ENCODE measurements at regions not wholly inside any gene's neighbourhood (a gene's known extent, or its start where the extent isn't known, plus 50 kb on each side); places are given as distances from the start of the nearest gene placed in this dataset.
"Not testable (repeated sequence)": the region's sequence is repeated elsewhere in the genome, so short reads cannot be mapped to it uniquely, and the experiment has no call there.

DNA sequence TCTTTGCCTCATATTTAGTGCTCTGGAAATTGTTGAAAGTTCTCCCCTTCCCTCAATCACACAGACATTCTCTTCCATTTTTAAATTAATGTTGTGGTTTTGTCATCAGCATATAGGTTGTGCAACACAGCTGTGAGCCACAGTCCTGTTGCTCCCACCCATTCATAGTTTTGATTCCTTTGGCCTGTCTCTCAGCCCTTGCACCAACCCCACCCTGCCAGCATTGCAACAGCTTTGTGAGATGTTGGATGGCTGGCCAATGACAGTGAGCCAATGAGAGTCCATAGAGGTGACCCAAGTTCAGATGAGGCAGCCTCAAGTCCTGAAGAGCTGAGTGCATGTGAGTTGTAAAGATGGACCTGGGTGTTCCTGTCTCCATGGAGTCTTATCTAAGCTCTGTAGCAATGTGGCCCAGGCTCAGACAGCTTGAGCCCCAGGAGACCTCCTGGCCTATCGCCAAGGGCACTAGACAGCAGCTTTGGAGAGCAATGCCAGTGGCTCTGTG is 775.5 kb downstream of the RNF144A start:
- TF ChIP-seq EZH2phosphoT487 (IDR thresholded peaks at IDR 0.05; ENCODE audit: borderline replicate concordance), result no peak
- Histone ChIP-seq H3K36me3 (ENCODE audit: insufficient read depth, low read length) (no peaks in the 10 kb centered on the region), H3F3A (ENCODE audit: low read depth) (no peaks in the 10 kb centered on the region), H2AFZ (ENCODE audit: low read length) (no peak overlapping the region), H3K4me1 (ENCODE audit: insufficient read depth, low read length, poor library complexity, severe bottlenecking) (peaks cover 10% of the 10 kb centered on the region), H3K4me3 (ENCODE audit: low read length, poor library complexity, severe bottlenecking) (no peak overlapping the region), H3K9me3 (ENCODE audit: insufficient read depth, low read depth, low read length) (no peaks in the 10 kb centered on the region), H3K9me2 (replicated peaks; ENCODE audit: low read depth, low read length) (no peaks in the 10 kb centered on the region), H3K4me2 (ENCODE audit: low read depth, low read length, poor library complexity, severe bottlenecking) (no peak overlapping the region), H3K27me3 (ENCODE audit: insufficient read depth, low read length, poor library complexity, severe bottlenecking) (no peaks in the 10 kb centered on the region), H3K79me2 (ENCODE audit: insufficient read depth, low read length) (no peaks in the 10 kb centered on the region), H3K9ac (ENCODE audit: low read depth, low read length, poor library complexity, severe bottlenecking) (no peak overlapping the region), H4K20me1 (ENCODE audit: insufficient read depth, low read length, poor library complexity, severe bottlenecking) (no peaks in the 10 kb centered on the region)

DNA sequence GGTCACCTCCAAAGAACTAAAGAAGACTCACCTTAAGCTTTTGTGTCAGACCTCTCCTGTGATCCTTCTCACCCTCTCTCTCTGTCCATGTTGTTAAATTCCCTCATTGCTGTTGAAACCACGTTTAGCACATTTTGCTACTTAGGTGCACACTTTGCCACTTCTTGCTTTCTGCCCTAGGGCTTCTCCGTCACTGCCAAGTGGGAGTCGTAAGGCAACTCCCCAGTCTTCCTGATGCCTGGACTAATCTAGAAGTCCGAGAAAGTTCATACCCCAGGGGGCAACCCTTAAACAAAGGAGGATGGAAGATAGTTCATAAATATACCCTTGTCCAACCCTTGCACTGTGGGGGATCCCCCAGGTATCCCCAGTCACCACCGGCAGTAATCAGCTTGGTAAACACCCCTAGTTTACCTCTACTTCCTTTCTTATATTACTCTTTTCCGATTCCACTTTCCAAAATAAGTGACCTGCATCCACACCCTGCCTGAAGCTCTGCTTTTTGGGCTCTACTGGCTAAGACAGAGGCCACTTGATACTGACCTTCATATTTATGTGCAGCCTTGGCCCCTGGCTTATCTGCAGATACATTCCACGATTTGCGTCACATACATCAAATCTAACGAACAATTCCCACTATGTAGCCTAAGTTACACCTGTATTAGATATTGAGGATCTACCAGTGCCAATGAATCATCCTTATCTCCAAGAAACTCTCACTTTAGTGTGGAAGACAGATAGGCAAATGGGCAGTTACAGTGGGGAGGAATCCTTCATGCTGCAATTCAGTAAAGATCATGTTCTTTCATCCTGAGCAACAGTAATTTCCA is 776.2 kb downstream of the RNF144A start:
- no peaks in the 10 kb centered on the region for H3K9me2 ChIP-seq (replicated peaks; ENCODE audit: low read depth, low read length)
- H3K9me3 ChIP-seq (ENCODE audit: insufficient read depth, low read depth, low read length), result no peaks in the 10 kb centered on the region
- no peak overlapping the region for H2AFZ ChIP-seq (ENCODE audit: low read length)
- no peaks in the 10 kb centered on the region for H3K79me2 ChIP-seq (ENCODE audit: insufficient read depth, low read length)
- H3K4me1 ChIP-seq (ENCODE audit: insufficient read depth, low read length, poor library complexity, severe bottlenecking), result peaks cover 10% of the 10 kb centered on the region
- no peak overlapping the region for H3K4me2 ChIP-seq (ENCODE audit: low read depth, low read length, poor library complexity, severe bottlenecking)
- H3K36me3 ChIP-seq (ENCODE audit: insufficient read depth, low read length), result no peaks in the 10 kb centered on the region
- no peak overlapping the region for H3K9ac ChIP-seq (ENCODE audit: low read depth, low read length, poor library complexity, severe bottlenecking)
- no peak overlapping the region for H3K4me3 ChIP-seq (ENCODE audit: low read length, poor library complexity, severe bottlenecking)
- H3K27me3 ChIP-seq (ENCODE audit: insufficient read depth, low read length, poor library complexity, severe bottlenecking), result no peaks in the 10 kb centered on the region
- H4K20me1 ChIP-seq (ENCODE audit: insufficient read depth, low read length, poor library complexity, severe bottlenecking), result no peaks in the 10 kb centered on the region
- no peaks in the 10 kb centered on the region for H3F3A ChIP-seq (ENCODE audit: low read depth)
- no peak for TF ChIP-seq EZH2phosphoT487 (IDR thresholded peaks at IDR 0.05; ENCODE audit: borderline replicate concordance)
- TF ChIP-seq, protein P1, sequence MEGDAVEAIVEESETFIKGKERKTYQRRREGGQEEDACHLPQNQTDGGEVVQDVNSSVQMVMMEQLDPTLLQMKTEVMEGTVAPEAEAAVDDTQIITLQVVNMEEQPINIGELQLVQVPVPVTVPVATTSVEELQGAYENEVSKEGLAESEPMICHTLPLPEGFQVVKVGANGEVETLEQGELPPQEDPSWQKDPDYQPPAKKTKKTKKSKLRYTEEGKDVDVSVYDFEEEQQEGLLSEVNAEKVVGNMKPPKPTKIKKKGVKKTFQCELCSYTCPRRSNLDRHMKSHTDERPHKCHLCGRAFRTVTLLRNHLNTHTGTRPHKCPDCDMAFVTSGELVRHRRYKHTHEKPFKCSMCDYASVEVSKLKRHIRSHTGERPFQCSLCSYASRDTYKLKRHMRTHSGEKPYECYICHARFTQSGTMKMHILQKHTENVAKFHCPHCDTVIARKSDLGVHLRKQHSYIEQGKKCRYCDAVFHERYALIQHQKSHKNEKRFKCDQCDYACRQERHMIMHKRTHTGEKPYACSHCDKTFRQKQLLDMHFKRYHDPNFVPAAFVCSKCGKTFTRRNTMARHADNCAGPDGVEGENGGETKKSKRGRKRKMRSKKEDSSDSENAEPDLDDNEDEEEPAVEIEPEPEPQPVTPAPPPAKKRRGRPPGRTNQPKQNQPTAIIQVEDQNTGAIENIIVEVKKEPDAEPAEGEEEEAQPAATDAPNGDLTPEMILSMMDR (conservative IDR thresholded peaks at IDR 0.05; ENCODE audit: low read length), result no peak

- H3K9me3 ChIP-seq (ENCODE audit: insufficient read depth, low read depth, low read length), result no peaks in the 10 kb centered on the region
- no peak overlapping the region for H3K9ac ChIP-seq (ENCODE audit: low read depth, low read length, poor library complexity, severe bottlenecking)
- peaks cover 10% of the 10 kb centered on the region for H3K4me1 ChIP-seq (ENCODE audit: insufficient read depth, low read length, poor library complexity, severe bottlenecking)
- no peak overlapping the region for H2AFZ ChIP-seq (ENCODE audit: low read length)
- no peak overlapping the region for H3K4me2 ChIP-seq (ENCODE audit: low read depth, low read length, poor library complexity, severe bottlenecking)
- no peaks in the 10 kb centered on the region for H3K9me2 ChIP-seq (replicated peaks; ENCODE audit: low read depth, low read length)
- no peaks in the 10 kb centered on the region for H4K20me1 ChIP-seq (ENCODE audit: insufficient read depth, low read length, poor library complexity, severe bottlenecking)
- H3K27me3 ChIP-seq (ENCODE audit: insufficient read depth, low read length, poor library complexity, severe bottlenecking), result no peaks in the 10 kb centered on the region
- H3K36me3 ChIP-seq (ENCODE audit: insufficient read depth, low read length), result no peaks in the 10 kb centered on the region
- no peak for TF ChIP-seq EZH2phosphoT487 (IDR thresholded peaks at IDR 0.05; ENCODE audit: borderline replicate concordance)
- TF ChIP-seq, protein P1 (conservative IDR thresholded peaks at IDR 0.05; ENCODE audit: low read length), result no peak
- H3F3A ChIP-seq (ENCODE audit: low read depth), result no peaks in the 10 kb centered on the region
- H3K4me3 ChIP-seq (ENCODE audit: low read length, poor library complexity, severe bottlenecking), result no peak overlapping the region
- H3K79me2 ChIP-seq (ENCODE audit: insufficient read depth, low read length), result no peaks in the 10 kb centered on the region
Measured at GRCh38 chr2:7694076-7694985, 777.1 kb downstream of the RNF144A start.

DNA sequence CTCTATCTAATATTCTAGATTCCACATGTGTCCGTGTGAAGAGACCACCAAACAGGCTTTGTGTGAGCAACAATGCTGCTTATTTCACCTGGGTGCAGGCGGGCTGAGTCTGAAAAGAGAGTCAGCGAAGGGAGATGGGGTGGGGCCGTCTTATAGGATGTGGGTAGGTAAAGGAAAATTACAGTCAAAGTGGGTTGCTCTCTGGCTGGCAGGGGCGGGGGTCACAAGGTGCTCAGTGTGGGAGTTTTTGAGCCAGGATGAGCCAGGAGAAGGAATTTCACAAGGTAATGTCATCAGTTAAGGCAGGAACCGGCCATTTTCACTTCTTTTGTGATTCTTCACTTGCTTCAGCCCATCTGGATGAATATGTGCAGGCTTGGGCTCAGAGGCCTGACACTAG is 779.3 kb downstream of the RNF144A start:
- not testable (repeated sequence) for H3K36me3 ChIP-seq (ENCODE audit: insufficient read depth, low read length); H3K9ac ChIP-seq (ENCODE audit: low read depth, low read length, poor library complexity, severe bottlenecking); H3K79me2 ChIP-seq (ENCODE audit: insufficient read depth, low read length); H3K9me3 ChIP-seq (ENCODE audit: insufficient read depth, low read depth, low read length); H2AFZ ChIP-seq (ENCODE audit: low read length); H3K27me3 ChIP-seq (ENCODE audit: insufficient read depth, low read length, poor library complexity, severe bottlenecking); H3K4me2 ChIP-seq (ENCODE audit: low read depth, low read length, poor library complexity, severe bottlenecking); H4K20me1 ChIP-seq (ENCODE audit: insufficient read depth, low read length, poor library complexity, severe bottlenecking); H3K4me3 ChIP-seq (ENCODE audit: low read length, poor library complexity, severe bottlenecking); H3K9me2 ChIP-seq (replicated peaks; ENCODE audit: low read depth, low read length); H3F3A ChIP-seq (ENCODE audit: low read depth)
- H3K4me1 ChIP-seq (ENCODE audit: insufficient read depth, low read length, poor library complexity, severe bottlenecking), result peaks cover 10% of the 10 kb centered on the region

Measured in Loucy (cell line).